Erythroblast (primary cell): ENCODE measurements at regions not wholly inside any gene's neighbourhood (a gene's known extent, or its start where the extent isn't known, plus 50 kb on each side); places are given as distances from the start of the nearest gene placed in this dataset.

Source experiments
- GATA1 ChIP-seq: IDR thresholded peaks from 2 replicates; pipeline ENCODE4 v1.6.1; 2011; ENCODE audit warnings: low read depth, mild to moderate bottlenecking, control low read depth, low read length, moderate library complexity
- POLR2A ChIP-seq: IDR thresholded peaks from 2 replicates; pipeline ENCODE4 v1.6.1; 2011; ENCODE audit warnings: mild to moderate bottlenecking, low read length

DNA sequence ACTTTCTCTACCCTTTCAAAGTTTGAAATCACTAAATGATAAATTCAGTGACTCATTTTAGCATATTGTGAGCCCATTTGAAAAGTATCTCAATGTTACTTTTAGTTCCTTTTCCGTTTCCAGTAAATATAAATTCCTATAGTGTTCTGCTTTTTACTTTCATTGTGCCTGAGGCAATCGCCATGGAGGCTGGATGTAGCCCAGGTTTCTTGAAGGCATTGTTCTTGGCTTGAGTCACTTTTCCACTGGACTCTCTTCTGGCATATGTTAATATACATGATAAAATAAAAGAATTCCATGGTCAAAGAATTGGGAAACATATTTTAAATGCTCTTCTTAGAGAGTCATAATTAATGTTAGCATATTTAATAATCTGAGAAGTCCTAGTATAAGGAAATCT, 327.0 kb downstream of the IZUMO3 start:
- TF ChIP-seq POLR2A: no peak
- TF ChIP-seq GATA1: no peak
